SJSA1 (cell line): ENCODE measurements at regions not wholly inside any gene's neighbourhood (a gene's known extent, or its start where the extent isn't known, plus 50 kb on each side); places are given as distances from the start of the nearest gene placed in this dataset.
"Not testable (repeated sequence)": the region's sequence is repeated elsewhere in the genome, so short reads cannot be mapped to it uniquely, and the experiment has no call there.

Experiments
- DNase-seq, 2 experiments: peaks; one replicate each; pipeline ENCODE4 v3.0.0-alpha.2; 2015 to 2020; ENCODE audit warnings: low spot score in 2 of 2, low read depth in 1 of 2
- H3K27ac ChIP-seq: fragments of 250-450 bp; sonication (Bioruptor Pico); 2 replicates; pipeline ENCODE4 v1.5.1; 2020; ENCODE audit warnings: mild to moderate bottlenecking, moderate library complexity
- H3K27me3 ChIP-seq: fragments of 250-450 bp; sonication (Bioruptor Pico); replicated peaks from 2 replicates; pipeline ENCODE4 v1.5.1; 2020; ENCODE audit warnings: mild to moderate bottlenecking, moderate library complexity
- H3K36me3 ChIP-seq: fragments of 250-450 bp; sonication (Bioruptor Pico); 2 replicates; pipeline ENCODE4 v1.5.1; 2020; ENCODE audit warnings: mild to moderate bottlenecking
- H3K4me1 ChIP-seq: fragments of 250-450 bp; sonication (Bioruptor Pico); replicated peaks from 2 replicates; pipeline ENCODE4 v1.6.1; 2021; ENCODE audit warnings: mild to moderate bottlenecking
- H3K4me3 ChIP-seq: fragments of 250-450 bp; sonication (Bioruptor Pico); 2 replicates; pipeline ENCODE4 v1.5.1; 2020; ENCODE audit warnings: mild to moderate bottlenecking
- H3K9me3 ChIP-seq: fragments of 250-450 bp; sonication (Bioruptor Pico); replicated peaks from 2 replicates; pipeline ENCODE4 v1.5.1; 2020; ENCODE audit warnings: mild to moderate bottlenecking

GRCh38 chr11:71638801-71639519, 56.3 kb upstream of the KRTAP5-11 start:
- not testable (repeated sequence) for H3K4me3 ChIP-seq
- peak in 1 of 2 experiments; percentile 14 for DNase-seq

GRCh38 chr11:71639520-71639849, 56.8 kb upstream of the KRTAP5-11 start:
- not testable (repeated sequence) for H3K27me3 ChIP-seq, H3K9me3 ChIP-seq, H3K27ac ChIP-seq, H3K36me3 ChIP-seq, H3K4me1 ChIP-seq, H3K4me3 ChIP-seq
- DNase-seq: peak in 1 of 2 experiments; percentile 3

More at GRCh38 chr11:71638801-71639519, 56.3 kb upstream of the KRTAP5-11 start:
- H3K4me1 ChIP-seq, H3K27me3 ChIP-seq, H3K36me3 ChIP-seq, H3K27ac ChIP-seq, H3K9me3 ChIP-seq: not testable (repeated sequence)

GRCh38 chr11:71639916-71640315, 57.2 kb upstream of the KRTAP5-11 start:
- H3K9me3 ChIP-seq, DNase-seq, H3K4me3 ChIP-seq, H3K4me1 ChIP-seq, H3K36me3 ChIP-seq, H3K27ac ChIP-seq, H3K27me3 ChIP-seq: not testable (repeated sequence)

DNA sequence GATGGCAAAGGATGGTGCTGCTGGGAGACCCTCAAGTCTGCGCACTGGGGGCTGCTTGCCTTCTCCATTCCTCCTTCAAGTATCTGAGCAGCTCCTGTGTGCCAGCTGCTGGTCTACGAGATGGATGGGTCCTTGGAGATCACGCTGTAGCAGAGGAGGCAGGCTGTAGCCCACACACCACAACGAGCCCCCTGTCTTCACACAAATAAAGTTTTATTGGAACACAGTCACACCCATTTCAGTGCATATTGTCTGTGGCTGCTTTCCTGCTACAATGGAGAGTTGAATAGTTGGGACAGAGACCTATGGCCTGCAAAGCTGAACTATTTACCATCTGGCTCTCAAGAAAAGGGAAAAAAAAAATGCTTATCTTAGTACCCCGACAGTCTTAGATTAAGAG, 64.4 kb upstream of the KRTAP5-11 start:
- not testable (repeated sequence) for H3K4me1 ChIP-seq, DNase-seq, H3K27me3 ChIP-seq, H3K9me3 ChIP-seq, H3K27ac ChIP-seq, H3K4me3 ChIP-seq, H3K36me3 ChIP-seq

GRCh38 chr11:71652998-71653397, 70.3 kb upstream of the KRTAP5-11 start:
- not testable (repeated sequence) for H3K4me1 ChIP-seq, H3K27ac ChIP-seq, H3K36me3 ChIP-seq, H3K9me3 ChIP-seq, H3K4me3 ChIP-seq, DNase-seq, H3K27me3 ChIP-seq

DNA sequence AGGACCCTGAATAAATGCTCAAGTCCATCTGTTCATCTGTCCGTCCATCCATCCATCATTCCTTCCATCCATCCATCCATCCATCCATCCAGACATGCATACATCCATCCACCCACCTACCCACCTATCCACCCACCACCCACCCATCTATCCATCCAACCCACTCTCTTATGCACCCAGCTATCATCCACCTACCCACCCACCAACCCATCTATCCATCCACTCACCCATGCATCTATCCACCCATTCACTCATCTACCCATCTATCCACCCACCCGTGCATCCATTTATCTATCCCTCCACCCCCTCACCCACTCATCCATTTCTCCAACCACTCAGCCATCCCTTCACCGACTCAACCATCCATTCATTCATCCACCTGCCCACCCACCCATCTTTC, 71.7 kb upstream of the KRTAP5-11 start:
- H3K4me1 ChIP-seq, H3K9me3 ChIP-seq, H3K36me3 ChIP-seq, H3K27me3 ChIP-seq, DNase-seq, H3K27ac ChIP-seq, H3K4me3 ChIP-seq: not testable (repeated sequence)

GRCh38 chr11:71655041-71655440, 72.4 kb upstream of the KRTAP5-11 start:
- H3K4me3 ChIP-seq, H3K9me3 ChIP-seq, DNase-seq, H3K27me3 ChIP-seq, H3K4me1 ChIP-seq, H3K27ac ChIP-seq, H3K36me3 ChIP-seq: not testable (repeated sequence)

DNA sequence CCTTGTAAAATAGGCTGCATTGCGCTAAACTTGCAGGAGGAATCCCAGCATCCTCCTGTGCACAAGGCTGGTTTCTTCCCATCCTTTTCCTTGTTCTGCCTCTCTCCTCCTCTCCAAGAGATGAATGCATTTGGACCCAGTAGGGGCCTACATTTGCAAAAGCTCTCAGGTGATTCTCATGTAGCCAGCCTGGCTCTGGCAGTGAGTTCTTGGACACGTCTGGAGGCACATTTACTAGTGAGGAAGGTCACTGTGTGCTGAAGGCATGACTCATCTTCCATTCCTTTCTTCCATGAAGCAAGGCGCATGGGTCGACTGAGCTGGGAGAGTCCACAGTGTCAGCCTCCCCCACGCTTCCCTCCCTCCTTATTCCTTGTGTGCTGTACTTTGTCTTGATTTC, 73.8 kb upstream of the KRTAP5-11 start:
- not testable (repeated sequence) for H3K27ac ChIP-seq, H3K36me3 ChIP-seq, H3K4me3 ChIP-seq, H3K27me3 ChIP-seq, H3K4me1 ChIP-seq, H3K9me3 ChIP-seq, DNase-seq

DNA sequence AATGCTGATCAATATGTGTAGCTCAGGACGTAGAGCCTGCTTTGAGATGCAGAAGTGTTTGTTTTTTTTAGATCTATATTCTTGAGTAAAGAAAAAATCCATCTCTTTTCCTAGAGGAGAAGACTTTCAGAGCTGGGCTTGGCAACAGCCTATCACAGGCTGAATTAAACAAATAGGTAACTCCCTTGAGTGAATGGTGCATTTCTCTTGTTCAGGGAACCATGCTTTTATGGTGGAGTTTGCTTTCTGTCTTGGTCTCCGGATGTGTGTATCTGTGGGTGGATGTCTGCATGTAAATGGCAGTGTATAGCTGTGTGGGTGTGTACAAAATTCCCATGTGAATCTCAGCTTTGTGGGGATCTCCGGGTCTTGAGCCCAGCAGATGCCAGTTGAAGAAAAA, 82.3 kb upstream of the KRTAP5-11 start:
- H3K27me3 ChIP-seq, DNase-seq: not testable (repeated sequence)

GRCh38 chr11:71698110-71698509, 115.4 kb upstream of the KRTAP5-11 start:
- DNase-seq, H3K27ac ChIP-seq: not testable (repeated sequence)

More for the DNA sequence above, 82.3 kb upstream of the KRTAP5-11 start:
- not testable (repeated sequence) for H3K4me1 ChIP-seq, H3K27ac ChIP-seq, H3K36me3 ChIP-seq, H3K9me3 ChIP-seq, H3K4me3 ChIP-seq

DNA sequence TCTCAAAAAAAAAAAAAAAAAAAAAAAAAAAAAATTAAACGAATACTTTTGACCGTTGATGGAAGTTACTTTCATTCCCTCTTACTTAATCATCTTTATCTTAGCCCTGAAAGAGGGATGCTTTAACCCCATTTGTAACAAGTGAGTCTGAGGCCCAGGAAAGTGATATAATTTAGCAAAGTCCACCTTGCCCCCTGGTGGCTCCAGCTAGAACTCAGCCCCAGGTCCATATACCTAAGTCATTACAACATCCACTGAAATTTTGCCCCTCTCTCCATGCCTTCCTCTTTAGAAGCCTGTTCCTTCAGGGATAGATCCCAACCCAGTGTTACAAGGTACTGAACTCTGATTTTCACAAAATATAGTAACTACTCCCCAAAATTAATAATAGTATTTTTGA, 116.3 kb upstream of the KRTAP5-11 start:
- H3K27ac ChIP-seq, H3K27me3 ChIP-seq, H3K36me3 ChIP-seq, H3K4me3 ChIP-seq, H3K4me1 ChIP-seq, DNase-seq, H3K9me3 ChIP-seq: not testable (repeated sequence)

More at GRCh38 chr11:71698110-71698509, 115.4 kb upstream of the KRTAP5-11 start:
- not testable (repeated sequence) for H3K4me1 ChIP-seq, H3K9me3 ChIP-seq, H3K36me3 ChIP-seq, H3K4me3 ChIP-seq, H3K27me3 ChIP-seq

- H3K4me3 ChIP-seq, H3K9me3 ChIP-seq, H3K36me3 ChIP-seq, DNase-seq, H3K27ac ChIP-seq, H3K27me3 ChIP-seq, H3K4me1 ChIP-seq: not testable (repeated sequence)
Measured at GRCh38 chr11:71701435-71702291, 119.0 kb upstream of the KRTAP5-11 start.

- H3K27me3 ChIP-seq, H3K9me3 ChIP-seq, DNase-seq, H3K27ac ChIP-seq, H3K4me1 ChIP-seq, H3K4me3 ChIP-seq, H3K36me3 ChIP-seq: not testable (repeated sequence)
Measured at GRCh38 chr11:71705086-71705737, 122.5 kb upstream of the KRTAP5-11 start.

DNA sequence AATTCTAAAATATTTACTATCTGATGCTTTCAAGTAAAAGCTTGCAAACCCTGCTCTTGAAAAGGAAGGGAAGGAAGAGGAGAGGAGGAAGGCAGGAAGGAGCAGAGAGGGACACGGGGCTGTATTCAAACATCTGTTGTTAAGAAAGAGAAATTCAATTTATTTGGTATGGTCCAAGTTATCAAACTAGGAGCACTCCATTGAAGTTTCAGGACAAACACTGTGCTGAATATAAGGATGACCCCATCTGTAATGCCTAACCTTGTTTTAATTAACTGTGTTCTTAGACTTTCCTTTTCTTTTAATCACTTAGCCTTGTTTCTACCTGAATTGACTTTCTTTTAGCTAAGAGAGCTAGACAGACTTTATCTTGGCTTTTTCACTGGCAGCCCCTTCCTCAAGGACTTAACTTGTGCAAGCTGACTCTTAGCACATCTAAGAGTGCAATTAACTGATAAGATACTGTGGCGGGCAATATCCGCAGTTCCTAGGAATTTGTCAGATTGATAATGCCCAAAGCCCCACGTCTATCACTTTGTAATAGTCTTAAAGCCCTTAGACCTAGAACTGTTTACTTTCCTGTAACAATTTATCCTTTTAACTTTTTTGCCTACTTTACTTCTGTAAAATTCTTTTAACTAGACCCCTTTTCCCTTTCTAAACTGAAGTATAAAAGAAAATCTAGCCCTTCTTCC, 123.2 kb upstream of the KRTAP5-11 start:
- H3K4me3 ChIP-seq, DNase-seq, H3K36me3 ChIP-seq, H3K27me3 ChIP-seq, H3K4me1 ChIP-seq, H3K9me3 ChIP-seq, H3K27ac ChIP-seq: not testable (repeated sequence)
